Duodenal mucosa (tissue), 2 donors: ENCODE measurements at regions not wholly inside any gene's neighbourhood (a gene's known extent, or its start where the extent isn't known, plus 50 kb on each side); places are given as distances from the start of the nearest gene placed in this dataset.

ENCODE experiments used
- H3K27ac ChIP-seq: one replicate; pipeline ENCODE4 v1.7.0; 2013; ENCODE audit warnings: low read depth, low read length
- H3K27me3 ChIP-seq, 2 donors: one replicate each; pipeline ENCODE4 v1.7.0; 2013; ENCODE audit warnings: low read length in 2 of 2, control low read depth in 1 of 2; ENCODE audit not compliant: insufficient read depth in 2 of 2, control insufficient read depth in 1 of 2
- H3K36me3 ChIP-seq, 2 donors: one replicate each; pipeline ENCODE4 v1.7.0; 2013; ENCODE audit warnings: low read length in 2 of 2, control low read depth in 1 of 2; ENCODE audit not compliant: insufficient read depth in 2 of 2, control insufficient read depth in 1 of 2
- H3K4me1 ChIP-seq, 2 donors: one replicate each; pipeline ENCODE4 v1.7.0; 2013; ENCODE audit warnings: low read length in 2 of 2, control low read depth in 1 of 2; ENCODE audit not compliant: insufficient read depth in 2 of 2, control insufficient read depth in 1 of 2
- H3K4me3 ChIP-seq, 2 donors: one replicate each; pipeline ENCODE4 v1.7.0; 2013; ENCODE audit warnings: low read length in 2 of 2, low read depth in 1 of 2
- H3K9ac ChIP-seq, 2 donors: one replicate each; pipeline ENCODE4 v1.7.0; 2013; ENCODE audit warnings: low read length in 2 of 2, low read depth in 1 of 2
- H3K9me3 ChIP-seq, 2 donors: one replicate each; pipeline ENCODE4 v1.7.0; 2013; ENCODE audit warnings: low read length in 2 of 2, control low read depth in 1 of 2; ENCODE audit not compliant: control insufficient read depth in 1 of 2

GRCh38 chr10:94198324-94198723 is 164.4 kb downstream of the NOC3L start:
- H3K27ac ChIP-seq, result no peak overlapping the region
- no peaks in the 10 kb centered on the region for H3K36me3 ChIP-seq
- peaks cover 6 to 18% of the 10 kb centered on the region in 2 donors for H3K4me1 ChIP-seq
- H3K9ac ChIP-seq, result no peak overlapping the region
- H3K9me3 ChIP-seq, result no peaks in the 10 kb centered on the region
- H3K4me3 ChIP-seq, result no peak overlapping the region
- no peaks in the 10 kb centered on the region for H3K27me3 ChIP-seq

DNA sequence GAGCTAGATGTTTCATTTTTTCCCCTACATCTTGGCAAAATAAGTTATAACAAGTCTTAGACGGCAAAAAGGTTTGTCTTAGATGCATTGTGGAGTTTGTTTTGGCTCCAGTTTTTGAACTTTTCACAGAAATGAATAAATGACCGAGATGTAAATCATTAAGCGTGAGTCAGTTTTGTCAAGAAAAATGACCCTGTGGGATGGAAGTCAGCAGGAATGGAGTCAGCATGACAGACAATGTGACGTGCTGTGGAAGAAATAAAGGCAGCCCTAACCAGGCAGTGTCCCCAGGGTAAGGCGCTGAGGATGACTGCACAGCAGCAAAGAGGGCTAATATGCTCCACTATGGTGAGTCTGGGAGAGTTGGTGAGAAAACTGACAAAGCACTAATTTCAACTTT is 163.2 kb downstream of the NOC3L start:
- no peak overlapping the region for H3K9ac ChIP-seq
- H3K9me3 ChIP-seq, result no peaks in the 10 kb centered on the region
- peaks cover 0 to 7% of the 10 kb centered on the region in 2 donors for H3K4me1 ChIP-seq
- H3K27ac ChIP-seq, result no peak overlapping the region
- no peak overlapping the region for H3K4me3 ChIP-seq
- no peaks in the 10 kb centered on the region for H3K36me3 ChIP-seq
- H3K27me3 ChIP-seq, result no peaks in the 10 kb centered on the region

- Histone ChIP-seq H3K27me3 (no peaks in the 10 kb centered on the region), H3K9ac (no peak overlapping the region), H3K4me1 (no peaks in the 10 kb centered on the region), H3K36me3 (no peaks in the 10 kb centered on the region), H3K27ac (no peak overlapping the region), H3K9me3 (no peaks in the 10 kb centered on the region), H3K4me3 (no peak overlapping the region)
Measured at GRCh38 chr10:94200146-94200837, 162.4 kb downstream of the NOC3L start.

DNA sequence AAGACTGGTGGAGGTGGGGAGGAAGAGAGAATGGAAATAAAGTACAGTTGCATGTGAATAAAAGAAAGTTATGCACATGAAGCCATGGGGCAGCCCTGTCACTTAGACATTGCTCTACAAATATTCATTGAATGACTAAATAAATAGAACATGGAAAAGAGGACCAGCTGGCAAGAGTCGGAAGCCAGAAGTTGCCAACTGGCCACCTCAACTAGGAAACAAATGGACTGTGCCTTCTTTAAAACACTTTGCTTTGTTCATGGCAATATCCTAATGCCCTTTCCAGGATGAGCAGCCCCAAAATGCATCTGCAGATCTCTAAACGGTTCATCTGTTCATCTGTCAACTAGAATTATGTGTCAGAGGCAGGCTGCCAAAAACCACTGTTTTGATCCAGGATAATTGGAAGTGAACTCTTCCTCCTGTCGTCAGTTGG is 157.3 kb downstream of the NOC3L start:
- H3K27me3 ChIP-seq, result no peaks in the 10 kb centered on the region
- no peak overlapping the region for H3K9ac ChIP-seq
- H3K36me3 ChIP-seq, result no peaks in the 10 kb centered on the region
- H3K4me1 ChIP-seq, result peaks cover 0 to 3% of the 10 kb centered on the region in 2 donors
- no peaks in the 10 kb centered on the region for H3K9me3 ChIP-seq
- H3K4me3 ChIP-seq, result no peak overlapping the region
- no peak overlapping the region for H3K27ac ChIP-seq

- no peak overlapping the region for H3K27ac ChIP-seq
- no peaks in the 10 kb centered on the region for H3K36me3 ChIP-seq
- no peaks in the 10 kb centered on the region for H3K27me3 ChIP-seq
- peak overlapping the region in 1 of 2 donors; percentile 26 for H3K4me3 ChIP-seq
- peaks cover 0 to 3% of the 10 kb centered on the region in 2 donors for H3K4me1 ChIP-seq
- H3K9ac ChIP-seq, result no peak overlapping the region
- no peaks in the 10 kb centered on the region for H3K9me3 ChIP-seq
Measured at GRCh38 chr10:94206176-94206575, 156.6 kb downstream of the NOC3L start.

DNA sequence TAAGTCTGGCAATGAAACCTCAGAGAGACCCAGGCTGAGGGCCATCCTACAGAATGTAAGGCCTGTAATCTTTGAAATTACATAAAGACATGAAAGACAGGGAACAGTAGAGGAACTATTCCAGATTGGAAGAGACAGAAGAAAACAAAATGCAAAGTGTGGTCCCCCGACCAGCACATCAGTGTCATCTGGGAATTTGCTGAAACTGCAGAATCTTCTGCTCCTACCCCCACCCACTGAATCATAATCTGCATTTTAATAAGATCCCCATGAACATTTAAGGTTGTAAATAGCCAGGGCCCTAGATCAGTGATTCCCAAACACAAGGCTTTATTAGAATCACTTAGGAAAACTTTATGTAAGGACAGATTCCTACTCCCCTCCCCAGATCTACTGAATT is 154.4 kb downstream of the NOC3L start:
- no peaks in the 10 kb centered on the region for H3K36me3 ChIP-seq
- H3K4me1 ChIP-seq, result peaks cover 0 to 3% of the 10 kb centered on the region in 2 donors
- no peak overlapping the region for H3K4me3 ChIP-seq
- no peak overlapping the region for H3K9ac ChIP-seq
- H3K27ac ChIP-seq, result no peak overlapping the region
- no peaks in the 10 kb centered on the region for H3K27me3 ChIP-seq
- H3K9me3 ChIP-seq, result no peaks in the 10 kb centered on the region

- Histone ChIP-seq H3K9me3 (no peaks in the 10 kb centered on the region), H3K36me3 (peaks cover 0 to 9% of the 10 kb centered on the region in 2 donors), H3K27me3 (no peaks in the 10 kb centered on the region), H3K9ac (no peak overlapping the region), H3K27ac (no peak overlapping the region), H3K4me1 (peaks cover 0 to 3% of the 10 kb centered on the region in 2 donors), H3K4me3 (no peak overlapping the region)
Measured at GRCh38 chr10:94210440-94211168, 152.1 kb downstream of the NOC3L start.

- H3K4me1 ChIP-seq, result peaks cover 0 to 3% of the 10 kb centered on the region in 2 donors
- H3K9ac ChIP-seq, result no peak overlapping the region
- no peaks in the 10 kb centered on the region for H3K9me3 ChIP-seq
- H3K4me3 ChIP-seq, result no peak overlapping the region
- peaks cover 0 to 9% of the 10 kb centered on the region in 2 donors for H3K36me3 ChIP-seq
- no peaks in the 10 kb centered on the region for H3K27me3 ChIP-seq
- no peak overlapping the region for H3K27ac ChIP-seq
Measured at GRCh38 chr10:94211169-94211510, 151.6 kb downstream of the NOC3L start.

DNA sequence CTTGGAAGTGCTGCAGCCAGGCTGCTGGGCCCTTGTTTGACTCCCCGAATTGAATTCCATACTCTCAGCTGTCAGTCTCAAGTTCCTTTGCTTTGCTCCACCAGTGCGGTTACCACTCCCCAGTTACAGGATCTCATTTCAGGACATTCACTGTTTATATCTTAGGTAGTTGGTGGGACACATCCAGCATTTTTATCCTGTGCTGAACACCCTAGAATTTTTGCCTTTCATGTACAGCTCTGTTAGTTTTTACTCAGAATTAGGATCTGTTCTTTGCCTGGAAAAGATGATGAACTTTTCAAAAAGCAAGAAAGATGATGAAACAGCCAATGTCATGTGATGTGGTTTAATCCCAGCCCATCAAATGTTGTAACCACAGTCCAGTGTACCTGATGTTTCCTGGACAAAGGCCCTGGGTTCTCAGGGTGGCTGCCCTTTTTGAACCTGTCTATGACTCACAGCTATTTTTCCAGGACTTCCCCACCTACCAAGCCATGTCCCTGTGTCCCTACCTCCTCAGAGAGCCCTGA is 149.7 kb downstream of the NOC3L start:
- no peak overlapping the region for H3K27ac ChIP-seq

GRCh38 chr10:94213980-94214379 is 148.8 kb downstream of the NOC3L start:
- peaks cover 0 to 9% of the 10 kb centered on the region in 2 donors for H3K36me3 ChIP-seq
- no peak overlapping the region for H3K27ac ChIP-seq
- no peaks in the 10 kb centered on the region for H3K4me1 ChIP-seq
- no peak overlapping the region for H3K4me3 ChIP-seq
- no peaks in the 10 kb centered on the region for H3K9me3 ChIP-seq
- no peak overlapping the region for H3K9ac ChIP-seq
- no peaks in the 10 kb centered on the region for H3K27me3 ChIP-seq

More for the DNA sequence above, 149.7 kb downstream of the NOC3L start:
- no peak overlapping the region for H3K4me3 ChIP-seq
- H3K36me3 ChIP-seq, result peaks cover 0 to 9% of the 10 kb centered on the region in 2 donors
- H3K4me1 ChIP-seq, result no peaks in the 10 kb centered on the region
- no peaks in the 10 kb centered on the region for H3K27me3 ChIP-seq
- no peak overlapping the region for H3K9ac ChIP-seq
- H3K9me3 ChIP-seq, result no peaks in the 10 kb centered on the region
